CD4-positive, alpha-beta memory T cell (primary cell): ENCODE measurements at regions not wholly inside any gene's neighbourhood (a gene's known extent, or its start where the extent isn't known, plus 50 kb on each side); places are given as distances from the start of the nearest gene placed in this dataset.
"Not testable (repeated sequence)": the region's sequence is repeated elsewhere in the genome, so short reads cannot be mapped to it uniquely, and the experiment has no call there.

ENCODE experiments used
- CTCF ChIA-PET: fragments of 350-600 bp; sonication (Branson Sonifier 250); formaldehyde crosslinking; loops from one replicate; lab custom pipeline; 2021; ENCODE audit warnings: inconsistent platforms; ENCODE audit not compliant: partially characterized antibody; lab: Charles Lee
- POLR2A ChIA-PET: fragments of 350-600 bp; sonication (Branson Sonifier 250); formaldehyde crosslinking; loops from one replicate; lab custom pipeline; 2021; ENCODE audit not compliant: partially characterized antibody; lab: Charles Lee
- DNase-seq, 5 donors: peaks; one replicate each; pipeline versions ENCODE4 v3.0.0 to v3.0.0-alpha.2; 2020 to 2022; ENCODE audit warnings: mixed read lengths in 1 of 5
- H3K27ac ChIP-seq: one replicate; pipeline ENCODE4 v1.7.0; 2013; ENCODE audit warnings: low read depth, low read length
- H3K27me3 ChIP-seq: 2 replicates; pipeline ENCODE4 v1.7.0; 2013; ENCODE audit warnings: mild to moderate bottlenecking, low read length, moderate library complexity; ENCODE audit not compliant: insufficient read depth
- H3K36me3 ChIP-seq: 2 replicates; pipeline ENCODE4 v1.7.0; 2013; ENCODE audit warnings: mild to moderate bottlenecking, low read length, moderate library complexity; ENCODE audit not compliant: insufficient read depth
- H3K4me1 ChIP-seq: 2 replicates; pipeline ENCODE4 v1.7.0; 2013; ENCODE audit warnings: mild to moderate bottlenecking, low read length, moderate library complexity; ENCODE audit not compliant: insufficient read depth
- H3K4me3 ChIP-seq, 2 donors: one replicate each; pipeline ENCODE4 v1.7.0; 2013; ENCODE audit warnings: low read length in 2 of 2, mild to moderate bottlenecking in 1 of 2
- H3K9me3 ChIP-seq, 2 donors: one replicate each; pipeline ENCODE4 v1.7.0; 2013; ENCODE audit warnings: low read length in 2 of 2, control low read depth in 1 of 2; ENCODE audit not compliant: control insufficient read depth in 1 of 2
- H3K27ac Mint-ChIP-seq, 7 donors: one replicate each; pipeline ENCODE4 v1.8.0; 2020 to 2021; ENCODE audit warnings: mixed read lengths in 7 of 7, mild to moderate bottlenecking in 6 of 7, inconsistent platforms in 3 of 7, moderate library complexity in 3 of 7
- H3K27me3 Mint-ChIP-seq, 2 donors: one replicate each; pipeline ENCODE4 v1.8.0; 2020 to 2021; ENCODE audit warnings: mixed read lengths in 2 of 2
- H3K36me3 Mint-ChIP-seq, 2 donors: one replicate each; pipeline ENCODE4 v1.8.0; 2020 to 2021; ENCODE audit warnings: mixed read lengths in 2 of 2, inconsistent platforms in 1 of 2, mild to moderate bottlenecking in 1 of 2
- H3K4me1 Mint-ChIP-seq, 4 donors: one replicate each; pipeline ENCODE4 v1.8.0; 2020 to 2021; ENCODE audit warnings: mixed read lengths in 4 of 4, mild to moderate bottlenecking in 1 of 4
- H3K4me3 Mint-ChIP-seq, 8 donors: one replicate each; pipeline ENCODE4 v1.8.0; 2020 to 2021; ENCODE audit warnings: mixed read lengths in 8 of 8, mild to moderate bottlenecking in 7 of 8, moderate library complexity in 6 of 8, inconsistent platforms in 3 of 8
- H3K9me3 Mint-ChIP-seq, 8 donors: one replicate each; pipeline ENCODE4 v1.8.0; 2020 to 2021; ENCODE audit warnings: mixed read lengths in 8 of 8, mild to moderate bottlenecking in 5 of 8, inconsistent platforms in 3 of 8, moderate library complexity in 1 of 8
- intact Hi-C: fragments of 100-400 bp; cut with micrococcal nuclease; formaldehyde crosslinking; loops from one replicate; pipeline ENCODE4 v1.15.1; 2023

GRCh38 chr6:57873424-57873823 is 556.0 kb downstream of the PRIM2 start:
- H3K27ac Mint-ChIP-seq, DNase-seq, H3K4me3 Mint-ChIP-seq, H3K27me3 ChIP-seq, H3K27me3 Mint-ChIP-seq, H3K27ac ChIP-seq, H3K9me3 Mint-ChIP-seq, H3K4me1 Mint-ChIP-seq, H3K36me3 Mint-ChIP-seq, H3K36me3 ChIP-seq, H3K9me3 ChIP-seq, H3K4me3 ChIP-seq, intact Hi-C loops, POLR2A ChIA-PET, CTCF ChIA-PET, H3K4me1 ChIP-seq: not testable (repeated sequence)

- H3K36me3 ChIP-seq, H3K9me3 ChIP-seq, intact Hi-C loops, H3K27ac Mint-ChIP-seq, H3K27ac ChIP-seq, H3K4me3 ChIP-seq, DNase-seq, H3K9me3 Mint-ChIP-seq, POLR2A ChIA-PET, CTCF ChIA-PET, H3K4me1 Mint-ChIP-seq, H3K4me1 ChIP-seq, H3K4me3 Mint-ChIP-seq, H3K36me3 Mint-ChIP-seq, H3K27me3 Mint-ChIP-seq, H3K27me3 ChIP-seq: not testable (repeated sequence)
These were observed 559.2 kb downstream of the PRIM2 start for GRCh38 chr6:57876659-57877058.

- H3K27me3 Mint-ChIP-seq, H3K4me1 ChIP-seq, H3K27ac Mint-ChIP-seq, H3K4me1 Mint-ChIP-seq, H3K4me3 ChIP-seq, POLR2A ChIA-PET, H3K36me3 Mint-ChIP-seq, H3K27me3 ChIP-seq, H3K36me3 ChIP-seq, H3K27ac ChIP-seq, H3K4me3 Mint-ChIP-seq, H3K9me3 Mint-ChIP-seq, H3K9me3 ChIP-seq, DNase-seq, CTCF ChIA-PET, intact Hi-C loops: not testable (repeated sequence)
These were observed 560.3 kb downstream of the PRIM2 start for GRCh38 chr6:57877729-57878128.

DNA sequence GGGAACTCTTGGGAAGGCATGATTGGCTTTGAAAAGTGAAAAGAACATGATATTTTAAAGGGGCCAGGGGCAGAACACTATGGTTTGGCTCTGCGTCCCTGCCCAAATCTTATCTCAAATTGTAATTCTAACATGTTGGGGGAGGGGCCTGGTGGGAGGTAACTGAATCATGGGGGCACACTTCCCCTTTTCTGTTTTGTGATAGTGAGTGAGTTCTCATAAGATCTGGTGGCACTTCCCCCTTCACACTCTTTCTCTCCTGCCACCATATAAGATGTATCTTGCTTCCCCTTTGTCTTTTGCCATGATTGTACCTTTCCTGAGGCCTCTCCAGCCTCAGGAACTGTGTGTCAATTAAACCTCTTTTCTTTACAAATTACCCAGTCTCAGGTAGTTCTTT is 561.4 kb downstream of the PRIM2 start:
- H3K27me3 ChIP-seq, CTCF ChIA-PET, intact Hi-C loops, H3K27me3 Mint-ChIP-seq, H3K9me3 Mint-ChIP-seq, H3K4me3 ChIP-seq, DNase-seq, H3K36me3 ChIP-seq, POLR2A ChIA-PET, H3K36me3 Mint-ChIP-seq, H3K27ac Mint-ChIP-seq, H3K9me3 ChIP-seq, H3K27ac ChIP-seq, H3K4me3 Mint-ChIP-seq, H3K4me1 ChIP-seq, H3K4me1 Mint-ChIP-seq: not testable (repeated sequence)

DNA sequence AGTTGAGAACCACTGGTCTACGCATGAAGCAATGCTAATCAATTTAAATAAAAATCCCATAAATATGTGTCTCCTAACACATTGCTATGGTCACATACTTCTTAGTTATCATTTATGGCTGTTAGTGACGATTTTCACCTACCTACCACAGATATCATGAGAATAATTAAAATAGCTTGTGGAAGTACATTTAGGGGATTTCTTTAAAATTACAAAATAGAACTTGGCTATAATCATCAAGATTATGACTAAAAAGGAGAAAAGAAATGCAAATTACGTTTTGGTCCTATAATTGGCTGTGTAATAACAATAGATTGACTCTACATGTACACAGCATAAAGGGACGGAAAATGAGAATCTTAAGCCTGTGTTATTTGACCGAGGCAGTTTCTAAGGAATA is 581.4 kb downstream of the PRIM2 start:
- H3K9me3 Mint-ChIP-seq, H3K27me3 Mint-ChIP-seq, H3K4me3 ChIP-seq, H3K4me1 Mint-ChIP-seq, POLR2A ChIA-PET, H3K27ac ChIP-seq, H3K27me3 ChIP-seq, intact Hi-C loops, H3K36me3 ChIP-seq, CTCF ChIA-PET, H3K4me3 Mint-ChIP-seq, H3K27ac Mint-ChIP-seq, H3K4me1 ChIP-seq, H3K36me3 Mint-ChIP-seq, H3K9me3 ChIP-seq, DNase-seq: not testable (repeated sequence)

DNA sequence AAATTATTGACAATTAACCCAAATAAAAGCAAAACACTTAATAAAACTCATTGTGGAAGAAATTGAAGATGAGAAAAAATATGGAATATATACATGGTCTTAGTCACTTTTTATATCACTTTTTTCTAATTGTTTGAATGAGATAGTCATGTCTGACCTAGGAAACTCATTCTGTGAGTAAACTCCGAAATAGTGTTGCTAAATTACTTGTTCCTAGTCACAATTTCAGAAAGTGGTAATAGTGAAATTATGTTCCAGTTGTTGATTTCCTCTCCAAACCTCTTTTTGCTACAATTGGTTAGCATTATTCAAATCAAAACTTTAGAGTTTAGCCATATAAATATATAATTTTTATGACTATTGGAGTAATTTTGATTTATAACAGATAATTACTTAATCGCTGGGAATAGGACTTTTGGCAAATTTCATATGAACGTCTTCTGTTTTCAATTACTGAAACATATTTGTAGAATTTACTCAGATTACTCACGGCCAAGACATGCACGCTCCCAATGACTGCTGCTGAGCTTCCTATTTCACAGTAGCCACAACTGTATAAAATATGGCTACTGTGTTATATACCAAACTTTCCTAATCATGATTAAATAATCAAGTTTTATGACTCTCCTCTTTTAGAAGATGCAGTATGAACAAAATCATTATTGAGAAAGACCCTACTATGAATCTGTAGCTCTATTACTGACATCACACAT is 583.4 kb downstream of the PRIM2 start:
- POLR2A ChIA-PET, H3K4me3 Mint-ChIP-seq, H3K27me3 ChIP-seq, H3K27ac Mint-ChIP-seq, H3K4me1 Mint-ChIP-seq, H3K27ac ChIP-seq, DNase-seq, CTCF ChIA-PET, H3K9me3 ChIP-seq, H3K36me3 Mint-ChIP-seq, intact Hi-C loops, H3K36me3 ChIP-seq, H3K27me3 Mint-ChIP-seq, H3K9me3 Mint-ChIP-seq, H3K4me3 ChIP-seq, H3K4me1 ChIP-seq: not testable (repeated sequence)

- H3K27me3 ChIP-seq, H3K4me3 ChIP-seq, DNase-seq, intact Hi-C loops, POLR2A ChIA-PET, H3K27ac Mint-ChIP-seq, H3K9me3 Mint-ChIP-seq, H3K27me3 Mint-ChIP-seq, H3K4me1 ChIP-seq, H3K4me1 Mint-ChIP-seq, H3K4me3 Mint-ChIP-seq, H3K36me3 Mint-ChIP-seq, H3K27ac ChIP-seq, CTCF ChIA-PET, H3K9me3 ChIP-seq, H3K36me3 ChIP-seq: not testable (repeated sequence)
These were observed 584.0 kb downstream of the PRIM2 start for GRCh38 chr6:57901445-57901844.

- POLR2A ChIA-PET, H3K27me3 ChIP-seq, CTCF ChIA-PET, H3K27ac Mint-ChIP-seq, H3K27ac ChIP-seq, DNase-seq, H3K4me1 Mint-ChIP-seq, H3K4me1 ChIP-seq, H3K27me3 Mint-ChIP-seq, H3K9me3 Mint-ChIP-seq, H3K9me3 ChIP-seq, H3K36me3 Mint-ChIP-seq, H3K4me3 Mint-ChIP-seq, H3K36me3 ChIP-seq, intact Hi-C loops, H3K4me3 ChIP-seq: not testable (repeated sequence)
These were observed 586.9 kb downstream of the PRIM2 start for GRCh38 chr6:57904356-57904755.
